GM20000 (cell line): ENCODE measurements at regions not wholly inside any gene's neighbourhood (a gene's known extent, or its start where the extent isn't known, plus 50 kb on each side); places are given as distances from the start of the nearest gene placed in this dataset.

Source experiments
- DNase-seq: peaks from one replicate; pipeline ENCODE4 v3.0.0; 2012; ENCODE audit warnings: low spot score
- TF ChIP-seq, protein P1 (sequence below): IDR thresholded peaks from 2 replicates; pipeline ENCODE4 v1.5.1; 2012; ENCODE audit warnings: mild to moderate bottlenecking, control low read depth; ENCODE audit errors: extremely low read depth, missing control alignments

DNA sequence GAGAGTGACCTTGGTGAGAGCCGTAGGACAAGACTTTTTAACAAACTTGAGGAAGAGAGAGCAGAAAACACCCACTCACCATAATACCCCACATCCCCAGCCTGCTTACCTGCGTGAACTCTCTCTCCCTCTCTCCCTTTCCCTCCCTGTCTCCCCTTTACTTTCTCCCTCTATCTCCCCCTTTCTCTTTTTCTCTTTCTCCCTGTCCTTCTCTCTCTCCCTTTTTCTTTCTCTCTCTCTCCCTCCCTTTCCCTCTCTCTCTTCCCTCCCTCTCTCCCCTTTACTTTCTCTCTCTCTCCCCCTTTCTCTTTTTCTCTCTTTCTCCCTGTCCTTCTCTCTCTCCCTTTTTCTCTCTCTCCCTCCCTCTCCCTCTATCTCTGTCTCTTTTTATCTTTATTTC, 464.0 kb upstream of the AUTS2 start:
- TF ChIP-seq, protein P1, sequence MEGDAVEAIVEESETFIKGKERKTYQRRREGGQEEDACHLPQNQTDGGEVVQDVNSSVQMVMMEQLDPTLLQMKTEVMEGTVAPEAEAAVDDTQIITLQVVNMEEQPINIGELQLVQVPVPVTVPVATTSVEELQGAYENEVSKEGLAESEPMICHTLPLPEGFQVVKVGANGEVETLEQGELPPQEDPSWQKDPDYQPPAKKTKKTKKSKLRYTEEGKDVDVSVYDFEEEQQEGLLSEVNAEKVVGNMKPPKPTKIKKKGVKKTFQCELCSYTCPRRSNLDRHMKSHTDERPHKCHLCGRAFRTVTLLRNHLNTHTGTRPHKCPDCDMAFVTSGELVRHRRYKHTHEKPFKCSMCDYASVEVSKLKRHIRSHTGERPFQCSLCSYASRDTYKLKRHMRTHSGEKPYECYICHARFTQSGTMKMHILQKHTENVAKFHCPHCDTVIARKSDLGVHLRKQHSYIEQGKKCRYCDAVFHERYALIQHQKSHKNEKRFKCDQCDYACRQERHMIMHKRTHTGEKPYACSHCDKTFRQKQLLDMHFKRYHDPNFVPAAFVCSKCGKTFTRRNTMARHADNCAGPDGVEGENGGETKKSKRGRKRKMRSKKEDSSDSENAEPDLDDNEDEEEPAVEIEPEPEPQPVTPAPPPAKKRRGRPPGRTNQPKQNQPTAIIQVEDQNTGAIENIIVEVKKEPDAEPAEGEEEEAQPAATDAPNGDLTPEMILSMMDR, result no peak
- DNase-seq, result no peak

DNA sequence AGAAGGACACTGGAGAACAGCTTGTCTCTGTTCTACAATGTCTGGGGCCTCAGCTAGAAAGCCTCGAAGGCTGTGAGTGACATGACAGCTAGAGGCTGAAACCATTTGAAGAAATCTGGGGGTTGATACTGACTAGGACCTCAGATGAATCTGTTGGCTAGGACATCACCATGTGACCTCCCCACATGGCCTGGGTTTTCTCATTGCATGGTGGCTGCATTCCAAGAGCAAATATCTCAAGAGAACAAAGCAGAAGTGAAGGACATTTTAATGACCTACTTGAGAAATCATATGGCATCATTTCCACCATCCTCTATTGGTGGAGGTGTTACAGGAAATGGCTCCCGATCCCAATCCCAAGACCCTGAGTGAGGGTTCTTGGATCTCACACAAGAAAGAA, 450.6 kb upstream of the AUTS2 start:
- DNase-seq, result no peak
- TF ChIP-seq, protein P1, result no peak

DNA sequence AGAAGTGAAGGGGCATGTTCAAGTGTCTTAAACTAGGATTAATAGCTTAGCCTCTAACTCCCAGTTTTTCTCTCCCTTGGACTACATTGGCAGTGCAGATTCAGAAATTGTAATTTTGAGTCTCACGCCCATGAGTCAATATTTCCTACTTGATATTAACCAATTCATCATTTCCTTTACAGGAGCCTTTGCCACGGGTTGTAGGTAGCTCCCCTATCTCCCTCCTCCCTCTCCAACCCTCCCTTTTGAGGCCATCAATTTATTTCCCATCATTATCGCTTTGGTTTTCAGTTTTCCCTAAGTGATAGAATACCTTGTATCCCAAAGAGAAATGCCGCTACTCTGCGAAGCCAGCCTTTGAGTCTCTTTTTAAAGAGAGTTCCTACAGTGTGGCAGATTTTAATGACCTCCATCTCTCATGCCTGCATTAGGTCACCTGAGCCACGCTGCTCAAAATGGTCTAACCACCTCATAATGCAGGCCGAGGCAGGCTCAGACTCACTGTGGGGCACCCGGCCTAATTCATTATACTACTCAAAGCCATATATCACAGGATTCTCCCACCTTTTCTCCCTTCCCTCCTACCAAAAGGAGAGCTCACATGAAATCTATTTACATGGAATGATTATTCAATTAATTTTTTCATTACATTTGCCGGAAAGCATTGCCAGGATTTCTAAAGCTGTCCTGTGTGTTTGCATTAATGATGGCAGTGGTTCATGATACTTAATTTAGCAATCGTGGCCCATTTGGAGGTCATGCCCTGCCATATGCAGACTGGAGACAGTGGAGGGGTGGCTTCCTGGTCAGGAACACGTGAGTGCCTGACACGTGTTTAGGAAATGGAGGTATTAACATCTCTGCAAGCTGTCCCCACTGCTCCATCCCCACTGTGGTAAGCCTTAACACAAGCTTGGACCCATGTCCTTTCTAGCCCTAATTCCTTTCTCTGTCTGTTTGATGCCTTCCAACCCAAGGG, 448.2 kb upstream of the AUTS2 start:
- TF ChIP-seq, protein P1, result no peak

DNA sequence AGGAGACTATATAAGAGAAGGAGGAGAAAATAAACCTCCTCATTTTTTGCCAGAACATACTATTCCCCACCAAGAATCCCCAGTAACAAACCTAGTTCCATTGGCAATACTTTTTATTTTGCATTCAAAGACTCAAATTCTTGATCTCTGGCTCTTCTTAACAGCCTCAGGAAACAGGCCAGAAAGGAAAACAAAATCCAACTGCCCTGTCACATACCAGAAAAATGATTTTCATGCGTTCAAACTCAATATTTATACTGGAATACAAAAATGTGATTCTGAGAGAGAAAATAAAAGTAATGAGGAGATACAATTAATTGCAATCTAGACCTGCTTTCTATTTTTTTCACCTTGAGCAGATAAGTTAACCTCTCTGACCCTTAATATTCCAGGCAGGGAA, 435.9 kb upstream of the AUTS2 start:
- TF ChIP-seq, protein P1, result no peak
- DNase-seq, result no peak

More for the DNA sequence above, 448.2 kb upstream of the AUTS2 start:
- no peak for DNase-seq

DNA sequence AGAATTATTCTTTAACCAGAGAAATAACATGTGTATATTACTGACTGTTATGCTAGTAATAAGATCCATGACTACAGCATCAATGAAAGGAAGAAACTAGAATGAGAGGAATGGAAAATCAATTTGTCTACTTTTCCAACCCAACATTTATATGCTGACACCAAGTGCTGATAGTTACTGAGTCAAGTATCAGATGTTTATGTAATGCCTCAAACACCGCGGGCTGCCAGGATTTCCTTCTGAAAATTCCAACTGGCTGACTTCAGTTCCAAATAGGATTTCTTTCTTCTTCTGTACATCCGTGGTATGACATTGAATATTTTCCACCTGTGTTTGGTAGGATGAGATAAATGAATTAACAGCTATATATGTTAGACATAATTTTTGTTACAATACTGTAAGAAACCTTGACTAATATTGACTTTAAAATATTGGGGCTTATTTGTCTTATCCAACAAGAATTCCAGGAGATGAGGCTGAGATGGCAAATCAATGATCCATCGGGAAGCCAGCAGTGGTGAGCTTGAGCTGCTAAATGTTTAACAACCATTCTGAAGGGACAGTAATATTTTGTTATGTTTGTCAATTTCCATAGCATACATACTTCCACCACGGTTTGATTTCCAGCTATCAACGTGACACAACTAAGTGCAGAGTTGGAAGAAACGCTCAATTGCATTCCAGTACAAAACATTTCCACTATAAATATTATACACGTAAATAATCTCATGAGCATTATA, 435.2 kb upstream of the AUTS2 start:
- no peak for DNase-seq

DNA sequence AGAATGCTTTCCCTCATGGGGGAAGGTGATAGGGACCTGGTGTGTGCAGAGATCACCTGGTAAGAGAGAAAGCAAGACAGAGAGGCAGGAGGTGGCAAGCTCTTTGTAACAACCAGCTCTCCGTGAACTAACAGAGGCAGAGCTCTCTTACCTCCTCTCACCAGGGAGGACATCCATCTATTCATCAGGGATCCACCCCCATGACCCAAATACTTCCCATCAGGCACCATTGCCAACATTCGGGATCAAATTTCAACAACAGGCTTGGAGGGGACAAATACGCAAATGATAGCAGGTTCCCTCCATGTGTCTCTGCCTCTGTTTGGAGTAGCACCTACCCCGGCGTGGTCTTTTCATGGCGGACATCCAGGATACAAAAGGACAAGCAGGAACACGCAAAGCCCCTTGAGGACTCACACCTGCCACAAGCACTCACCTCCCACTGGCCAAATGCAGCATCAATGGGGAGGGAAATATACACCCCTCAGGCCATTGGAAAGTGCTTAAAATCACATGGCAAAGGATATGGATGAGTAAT, 431.2 kb upstream of the AUTS2 start:
- TF ChIP-seq, protein P1, result no peak
- no peak for DNase-seq

More for the DNA sequence above, 435.2 kb upstream of the AUTS2 start:
- TF ChIP-seq, protein P1, result no peak

DNA sequence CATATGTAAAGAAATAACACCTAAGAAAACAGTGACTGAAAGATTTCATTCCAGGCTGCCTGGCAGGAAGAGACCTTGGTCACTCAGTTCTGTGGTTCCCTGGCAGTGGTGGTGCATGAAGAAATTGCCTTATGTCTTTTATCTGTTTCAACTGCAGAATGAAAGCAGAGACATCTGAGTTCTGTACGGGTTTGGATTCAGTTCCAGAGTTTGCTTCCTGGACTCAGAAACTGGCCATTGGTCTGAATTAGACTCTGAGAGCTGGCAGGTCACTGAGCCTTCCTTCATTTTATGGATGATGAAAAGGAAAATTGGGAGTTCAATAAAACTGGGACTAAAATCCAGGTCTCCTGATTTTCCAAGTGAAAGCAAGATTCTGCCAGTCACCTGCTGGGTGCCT, 428.9 kb upstream of the AUTS2 start:
- TF ChIP-seq, protein P1, result no peak
- no peak for DNase-seq
